ENCODE measurements at regions not wholly inside any gene's neighbourhood (a gene's known extent, or its start where the extent isn't known, plus 50 kb on each side); places are given as distances from the start of the nearest gene placed in this dataset.

DNA sequence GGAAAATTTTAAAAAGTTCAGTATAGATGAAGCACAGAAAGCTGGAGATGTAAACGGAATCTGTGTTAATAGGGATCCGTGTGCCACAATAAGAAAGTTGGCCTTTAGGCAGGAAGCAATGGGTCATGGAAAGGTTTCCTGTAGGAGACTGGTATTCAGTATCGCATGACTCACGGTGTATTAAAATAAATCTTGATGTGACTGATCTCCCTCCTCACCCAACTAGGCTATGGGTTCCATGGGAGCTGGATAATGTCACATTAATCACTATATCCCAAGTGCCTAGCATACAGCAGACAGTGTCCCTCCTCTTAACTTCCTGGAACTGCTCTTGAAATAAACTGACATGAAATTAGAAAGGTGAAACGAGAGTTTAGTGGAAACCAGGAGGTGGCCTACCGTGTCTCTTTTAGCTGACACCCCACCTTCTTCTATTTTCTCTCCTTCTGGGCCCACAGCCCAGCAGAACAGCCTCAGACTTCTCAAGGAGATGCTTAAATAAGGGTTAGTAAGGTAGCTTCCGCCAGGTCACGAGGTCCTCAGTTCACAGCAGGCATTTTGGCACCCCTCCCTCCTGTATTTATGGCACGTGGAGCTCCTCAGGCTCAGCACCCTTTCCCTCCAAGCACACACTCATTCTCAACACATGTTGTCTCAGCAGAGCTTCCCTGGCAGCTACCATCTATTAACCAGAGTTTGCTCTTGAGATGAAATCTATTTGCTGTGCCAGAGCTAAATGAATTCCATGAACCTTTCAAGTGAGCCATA, 118.8 kb downstream of the NXPE2 start:
- no peak for TF ChIP-seq CTCF (IDR thresholded peaks at IDR 0.05)
- no peak for TF ChIP-seq ZNF232 (CRISPR knock-in tag; IDR thresholded peaks at IDR 0.05)
- no peak for TF ChIP-seq ZBTB43 (CRISPR knock-in tag; IDR thresholded peaks at IDR 0.05)
- no peak for TF ChIP-seq IRF1 (CRISPR knock-in tag; IDR thresholded peaks at IDR 0.05)
- TF ChIP-seq ZNF671 (CRISPR knock-in tag; IDR thresholded peaks at IDR 0.05), result no peak
- no peak for TF ChIP-seq CREB1 (CRISPR knock-in tag; IDR thresholded peaks at IDR 0.05)
- TF ChIP-seq, protein P1, sequence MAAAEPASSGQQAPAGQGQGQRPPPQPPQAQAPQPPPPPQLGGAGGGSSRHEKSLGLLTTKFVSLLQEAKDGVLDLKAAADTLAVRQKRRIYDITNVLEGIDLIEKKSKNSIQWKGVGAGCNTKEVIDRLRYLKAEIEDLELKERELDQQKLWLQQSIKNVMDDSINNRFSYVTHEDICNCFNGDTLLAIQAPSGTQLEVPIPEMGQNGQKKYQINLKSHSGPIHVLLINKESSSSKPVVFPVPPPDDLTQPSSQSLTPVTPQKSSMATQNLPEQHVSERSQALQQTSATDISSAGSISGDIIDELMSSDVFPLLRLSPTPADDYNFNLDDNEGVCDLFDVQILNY (CRISPR knock-in tag; IDR thresholded peaks at IDR 0.05), result no peak
- TF ChIP-seq, protein P2, sequence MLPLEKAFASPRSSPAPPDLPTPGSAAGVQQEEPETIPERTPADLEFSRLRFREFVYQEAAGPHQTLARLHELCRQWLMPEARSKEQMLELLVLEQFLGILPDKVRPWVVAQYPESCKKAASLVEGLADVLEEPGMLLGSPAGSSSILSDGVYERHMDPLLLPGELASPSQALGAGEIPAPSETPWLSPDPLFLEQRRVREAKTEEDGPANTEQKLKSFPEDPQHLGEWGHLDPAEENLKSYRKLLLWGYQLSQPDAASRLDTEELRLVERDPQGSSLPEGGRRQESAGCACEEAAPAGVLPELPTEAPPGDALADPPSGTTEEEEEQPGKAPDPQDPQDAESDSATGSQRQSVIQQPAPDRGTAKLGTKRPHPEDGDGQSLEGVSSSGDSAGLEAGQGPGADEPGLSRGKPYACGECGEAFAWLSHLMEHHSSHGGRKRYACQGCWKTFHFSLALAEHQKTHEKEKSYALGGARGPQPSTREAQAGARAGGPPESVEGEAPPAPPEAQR (CRISPR knock-in tag; IDR thresholded peaks at IDR 0.05), result no peak
- TF ChIP-seq OVOL2 (CRISPR knock-in tag; IDR thresholded peaks at IDR 0.05; ENCODE audit: borderline replicate concordance), result no peak
- TF ChIP-seq ZNF138 (CRISPR knock-in tag; conservative IDR thresholded peaks at IDR 0.05), result no peak
- no peak for TF ChIP-seq FOXJ3 (CRISPR knock-in tag; IDR thresholded peaks at IDR 0.05; ENCODE audit: borderline replicate concordance)
- no peak for TF ChIP-seq TCF7 (CRISPR knock-in tag; IDR thresholded peaks at IDR 0.05; ENCODE audit: low read depth)

All from WTC11 (cell line).